HG03342 (cell line): ENCODE measurements at regions not wholly inside any gene's neighbourhood (a gene's known extent, or its start where the extent isn't known, plus 50 kb on each side); places are given as distances from the start of the nearest gene placed in this dataset.
"Not testable (repeated sequence)": the region's sequence is repeated elsewhere in the genome, so short reads cannot be mapped to it uniquely, and the experiment has no call there.

Source experiments
- ATAC-seq: cut with Tn5 transposase; IDR thresholded peaks from one replicate; pipeline ENCODE4 v1.9.1; 2021; ENCODE audit warnings: mild to moderate bottlenecking, moderate library complexity; ENCODE audit not compliant: unreplicated experiment

DNA sequence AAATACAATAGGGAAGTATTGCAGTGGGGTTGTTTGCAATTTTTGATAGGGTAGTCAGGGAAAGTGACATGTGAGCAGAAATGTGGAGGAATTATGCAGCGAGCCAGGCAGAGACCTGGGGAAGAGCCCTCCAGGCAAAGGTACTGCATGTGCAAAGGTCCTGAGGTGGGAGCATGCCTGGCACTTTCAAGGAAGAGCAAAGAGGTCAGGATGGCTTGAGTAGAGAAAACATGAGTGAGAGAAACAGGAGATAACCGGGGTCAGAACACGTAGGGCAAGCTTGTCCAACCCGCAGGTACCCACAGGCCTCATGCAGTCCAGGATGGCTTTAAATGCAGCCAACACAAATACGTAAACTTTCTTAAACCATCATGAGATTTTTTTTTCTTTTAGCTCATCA lies 71.0 kb downstream of the COQ2 start:
- no peak for ATAC-seq

DNA sequence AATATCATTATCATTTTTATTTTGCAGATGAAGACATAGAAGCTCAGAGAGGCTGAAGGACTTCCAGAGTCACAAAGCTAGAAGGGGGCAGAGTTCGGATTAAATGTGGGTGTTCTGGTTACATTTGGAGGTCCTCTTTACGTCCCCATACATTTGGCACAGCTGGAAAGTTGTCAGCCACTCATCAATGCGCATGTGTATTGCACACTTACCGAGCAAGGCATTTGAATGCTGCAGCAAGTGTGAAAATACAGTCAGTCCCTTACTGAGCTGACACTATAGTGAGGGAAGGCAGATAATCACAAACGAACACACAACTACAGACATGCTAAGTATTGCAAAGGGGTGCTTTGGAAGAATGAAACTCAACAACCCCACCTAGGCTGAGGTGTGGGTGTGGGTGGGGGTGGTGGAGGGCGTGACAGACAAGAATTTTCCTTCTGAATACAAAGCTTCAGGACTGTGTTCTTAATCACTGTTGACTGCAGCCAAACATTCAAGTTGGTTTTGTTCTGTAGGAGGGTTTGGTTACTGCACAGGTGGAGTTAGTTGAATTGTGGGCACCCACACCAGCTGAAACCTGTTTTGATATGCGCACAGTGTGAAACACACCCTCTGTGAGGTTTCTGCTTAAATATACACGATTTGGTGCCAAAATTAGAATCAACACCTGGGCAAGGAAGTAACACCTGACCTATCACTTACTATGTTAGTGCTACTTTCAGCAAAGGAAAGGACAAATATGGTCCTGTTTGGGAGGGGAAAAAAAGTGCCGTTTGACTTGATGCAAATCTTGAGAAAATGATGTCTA lies 72.4 kb downstream of the COQ2 start:
- ATAC-seq, result peak; percentile 89

- no peak for ATAC-seq
These were observed 75.2 kb downstream of the COQ2 start for GRCh38 chr4:83209419-83209818.

- no peak for ATAC-seq
These were observed 75.9 kb downstream of the COQ2 start for GRCh38 chr4:83208371-83209365.

- no peak for ATAC-seq
These were observed 77.0 kb downstream of the COQ2 start for GRCh38 chr4:83207497-83208101.

- no peak for ATAC-seq
These were observed 78.8 kb downstream of the COQ2 start for GRCh38 chr4:83205760-83206159.

- ATAC-seq, result no peak
These were observed 79.9 kb downstream of the COQ2 start for GRCh38 chr4:83204731-83205130.

DNA sequence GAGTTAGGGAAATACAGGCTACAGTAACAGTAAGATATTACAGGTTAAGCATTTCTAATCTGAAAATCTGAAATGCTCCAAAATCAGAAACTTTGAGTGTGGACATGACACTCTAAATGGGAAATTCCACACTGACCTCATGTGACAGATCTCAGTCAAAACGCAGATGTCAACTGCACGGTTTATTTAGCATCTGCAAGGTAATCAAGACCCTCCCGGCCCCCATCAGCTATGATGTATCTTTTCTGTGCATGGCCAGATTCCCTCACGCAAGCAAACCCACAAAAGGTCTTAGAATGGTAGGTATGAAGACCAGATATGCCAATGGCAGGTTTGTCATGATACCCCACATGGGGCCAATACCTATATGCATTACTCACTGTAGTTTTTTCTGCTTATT lies 82.8 kb downstream of the COQ2 start:
- no peak for ATAC-seq

DNA sequence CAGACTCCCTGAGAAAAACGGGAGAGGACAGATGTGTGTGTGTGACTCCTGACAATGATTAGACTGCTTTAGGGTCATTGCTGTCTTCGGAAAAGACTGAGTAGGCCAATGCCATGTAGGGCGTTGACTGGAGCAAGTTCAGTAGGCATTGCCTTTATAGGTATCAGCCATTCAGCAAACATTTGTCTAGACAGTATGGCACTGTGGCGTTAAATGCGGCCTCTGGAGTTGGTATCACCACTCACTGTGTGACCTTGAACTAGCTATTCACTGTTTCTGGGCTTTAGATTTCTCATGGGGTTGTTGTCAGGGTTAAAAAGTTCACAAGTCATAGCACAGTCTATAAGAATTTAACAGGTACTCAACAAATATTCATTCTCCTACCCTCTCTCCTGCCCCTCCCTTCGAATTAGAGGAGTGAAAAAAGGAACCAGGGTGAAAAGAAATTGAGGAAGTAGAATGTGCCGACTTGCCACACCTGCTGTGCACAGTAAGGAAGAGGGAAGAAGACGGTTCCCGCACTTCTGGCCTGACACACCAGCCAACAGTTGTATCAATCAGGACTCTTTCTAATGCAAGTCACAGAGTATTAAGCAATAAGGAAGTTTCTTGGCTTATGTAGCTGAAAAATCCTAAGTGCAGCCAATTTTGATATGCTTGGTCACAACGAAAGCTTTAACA lies 83.2 kb upstream of the PLAC8 start:
- peak; percentile 58 for ATAC-seq

DNA sequence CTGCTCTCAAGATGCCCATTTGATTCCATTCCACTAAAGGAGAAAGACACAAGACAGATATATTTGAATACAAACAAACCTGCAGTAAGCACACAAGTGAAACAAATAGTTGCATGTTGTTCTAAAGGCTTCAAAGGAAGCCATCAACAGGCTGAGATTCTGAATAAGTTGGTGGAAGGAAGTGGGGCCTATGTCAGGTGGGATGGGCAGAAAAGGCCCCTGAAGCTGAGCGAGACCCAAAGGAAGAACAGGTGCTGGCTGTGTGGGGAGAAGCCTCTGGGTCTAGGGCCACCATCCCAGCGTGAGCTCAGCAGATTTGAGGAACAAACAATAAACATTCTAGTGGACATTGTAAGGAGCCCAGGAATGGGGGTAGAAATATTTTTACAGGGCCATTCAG lies 82.4 kb upstream of the PLAC8 start:
- ATAC-seq, result no peak

- no peak for ATAC-seq
These were observed 80.7 kb upstream of the PLAC8 start for GRCh38 chr4:83195269-83195668.

DNA sequence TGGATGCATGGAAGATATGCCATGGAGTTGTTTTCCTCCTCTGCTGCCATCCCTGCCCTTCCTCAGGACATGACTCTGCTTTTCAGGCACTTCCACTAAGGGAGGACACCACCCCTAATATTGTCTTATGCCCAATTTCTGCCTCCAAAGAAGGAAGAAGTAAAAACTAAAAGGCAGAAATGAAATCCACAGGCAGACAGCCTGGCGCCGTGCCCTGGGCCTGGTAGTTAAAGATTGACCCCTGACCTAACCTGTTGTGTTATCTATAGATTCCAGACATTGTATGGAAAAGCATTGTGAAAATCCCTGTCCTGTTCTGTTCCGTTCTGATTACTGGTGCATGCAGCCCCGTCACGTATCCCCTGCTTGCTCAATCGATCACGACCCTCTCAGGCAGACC lies 80.1 kb upstream of the PLAC8 start:
- ATAC-seq, result not testable (repeated sequence)

DNA sequence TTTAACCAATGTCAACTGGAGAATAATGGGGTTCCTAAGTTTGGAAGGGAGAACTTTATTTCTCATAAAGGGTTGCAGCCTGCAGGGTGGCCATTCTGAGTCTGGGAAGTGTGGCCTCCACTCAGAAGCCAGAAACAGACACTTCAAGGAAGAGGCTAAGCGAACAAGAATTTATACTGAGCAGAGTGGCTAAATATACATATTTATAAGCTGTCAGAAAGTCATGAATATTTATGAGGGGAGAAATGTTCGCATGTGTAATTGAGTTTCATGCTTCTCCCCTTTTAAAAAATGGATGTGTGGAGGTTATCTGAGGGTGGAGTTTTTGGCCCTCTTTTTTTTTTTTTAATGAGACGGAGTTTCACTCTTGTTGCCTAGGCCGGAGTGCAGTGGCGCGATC lies 78.1 kb upstream of the PLAC8 start:
- no peak for ATAC-seq

DNA sequence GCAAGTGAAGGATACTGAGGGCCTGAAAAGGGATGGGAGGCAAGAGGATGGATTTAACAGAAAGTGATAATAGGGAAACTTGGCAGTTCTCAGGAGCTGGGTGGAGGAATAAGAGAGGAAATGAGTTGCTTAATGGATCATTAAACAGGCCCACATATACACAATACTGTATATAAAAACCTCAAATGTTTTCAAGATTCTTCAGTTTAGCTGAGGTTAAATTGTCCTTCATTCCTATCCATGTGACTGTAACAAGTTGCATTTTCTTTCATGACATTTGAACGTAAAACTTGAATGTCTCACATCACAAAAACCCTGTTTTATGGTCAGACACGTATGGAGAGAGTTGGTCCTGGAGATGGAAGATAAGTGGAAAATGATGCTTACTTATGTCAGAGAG lies 76.5 kb upstream of the PLAC8 start:
- no peak for ATAC-seq

DNA sequence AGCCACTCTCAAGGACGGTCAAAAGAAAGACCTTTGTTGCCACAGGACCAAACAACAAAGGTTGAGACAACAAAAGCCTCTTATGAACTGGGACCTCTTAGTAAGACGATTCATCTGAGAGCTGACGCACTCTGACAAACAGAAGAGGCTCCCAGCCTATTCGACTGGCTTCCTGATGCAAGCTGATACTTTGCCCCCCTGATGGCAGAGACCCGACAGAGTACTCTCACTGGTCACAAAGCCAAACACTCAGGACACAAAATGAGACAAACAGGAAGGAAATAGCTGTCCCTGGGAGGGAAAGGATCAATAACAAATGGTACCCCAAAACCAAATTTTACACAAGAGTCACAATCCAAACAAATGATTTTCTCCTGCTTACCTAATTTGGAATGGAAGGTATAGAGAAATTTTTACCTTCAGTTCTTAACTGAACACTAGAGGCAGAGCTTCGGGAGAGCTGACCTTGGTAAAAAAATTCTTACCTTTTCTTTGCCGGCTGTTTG lies 75.2 kb upstream of the PLAC8 start:
- no peak for ATAC-seq

GRCh38 chr4:83180431-83180968 lies 66.0 kb upstream of the PLAC8 start:
- no peak for ATAC-seq

DNA sequence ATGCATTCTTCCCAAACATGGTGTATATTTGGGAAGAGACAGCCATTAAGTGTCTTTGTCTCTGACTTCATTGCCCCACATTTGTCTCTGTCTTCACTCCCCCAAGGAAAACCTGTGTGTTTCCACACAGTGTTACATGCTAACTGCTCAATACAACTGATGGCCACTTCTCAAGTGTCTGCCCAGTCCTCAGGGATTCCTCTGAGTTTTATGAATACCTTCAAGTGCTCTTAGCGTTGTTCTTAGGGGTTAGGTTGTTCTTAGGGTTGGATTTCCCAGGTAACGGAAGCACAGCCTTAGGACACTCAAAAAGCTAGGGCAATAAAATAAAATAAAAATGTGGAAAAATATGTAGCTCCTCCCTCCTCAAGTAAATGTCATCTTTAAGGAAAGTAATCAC lies 64.7 kb upstream of the PLAC8 start:
- ATAC-seq, result no peak

GRCh38 chr4:83178029-83178428 lies 63.5 kb upstream of the PLAC8 start:
- peak; percentile 59 for ATAC-seq

DNA sequence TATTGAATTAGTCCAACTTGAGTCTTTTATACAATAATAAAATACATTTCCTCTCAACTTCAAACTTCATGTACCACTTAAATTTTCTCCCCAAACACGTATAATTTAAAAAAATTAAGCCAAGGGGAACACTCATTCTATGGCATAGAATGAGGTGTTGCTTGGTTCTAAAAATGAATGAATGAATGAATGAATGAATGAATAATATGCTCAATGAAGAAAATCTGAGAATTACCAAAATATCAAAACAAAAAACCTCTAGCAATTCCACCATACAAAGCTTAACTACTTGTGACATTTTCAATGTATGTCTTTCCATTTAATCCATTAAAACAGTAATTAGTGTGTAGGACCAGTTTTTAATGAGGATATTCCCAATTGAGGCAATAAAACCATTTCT lies 62.7 kb upstream of the PLAC8 start:
- ATAC-seq, result no peak

DNA sequence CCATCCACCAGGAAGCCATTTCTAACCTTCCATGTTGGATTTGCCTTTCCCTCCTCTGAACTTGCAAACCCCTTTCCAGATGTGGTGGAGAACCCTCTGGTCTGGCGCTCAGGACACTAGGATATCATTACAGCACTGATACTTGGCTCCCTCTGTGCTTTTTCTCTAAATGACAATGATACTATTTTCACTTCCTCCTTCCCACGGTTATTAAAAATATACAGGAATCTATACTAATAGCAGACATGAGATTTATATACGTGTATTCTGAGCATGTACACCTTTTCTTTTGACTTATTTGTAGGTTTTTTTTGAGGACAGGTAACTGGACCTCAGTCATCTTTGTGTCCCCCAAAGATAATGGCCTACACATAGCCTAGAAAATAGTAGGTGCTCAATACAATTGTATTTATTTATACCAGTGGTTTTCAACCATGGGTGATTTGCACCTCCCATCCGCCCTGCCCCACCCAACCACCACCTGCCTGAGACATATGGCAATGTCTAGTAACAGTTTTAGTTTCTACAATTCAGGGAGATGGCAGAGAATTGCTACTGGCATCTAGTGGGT lies 60.4 kb upstream of the PLAC8 start:
- ATAC-seq, result peak; percentile 67
